PC-9 (cell line): ENCODE measurements at regions not wholly inside any gene's neighbourhood (a gene's known extent, or its start where the extent isn't known, plus 50 kb on each side); places are given as distances from the start of the nearest gene placed in this dataset.

Experiments used
- BruUV-seq: library from RNA; stranded (reverse); fragments of 400-500 nt; replicated peaks from 2 replicates; lab custom pipeline; 2021; lab: Mats Ljungman, UMichigan
- CTCF ChIA-PET: fragments of 300-600 bp; sonication (Branson Sonifier 250); formaldehyde crosslinking; loops from one replicate; lab custom pipeline; 2022; ENCODE audit warnings: antibody characterized with exemption; lab: Charles Lee
- POLR2A ChIA-PET: fragments of 300-600 bp; sonication (Branson Sonifier 250); formaldehyde crosslinking; loops from one replicate; lab custom pipeline; 2022; ENCODE audit warnings: antibody characterized with exemption; ENCODE audit not compliant: unreplicated experiment; lab: Charles Lee
- DNase-seq, 2 experiments: peaks; one replicate each; pipeline versions ENCODE4 v3.0.0 to v3.0.0-alpha.2; 2015 to 2022; ENCODE audit warnings: mixed read lengths in 1 of 2
- H2AFZ ChIP-seq: fragments of 200-600 bp; sonication (generic); 2 replicates; pipeline ENCODE4 v1.8.1; 2017; ENCODE audit warnings: antibody characterized with exemption
- H3F3A ChIP-seq: fragments of 200-600 bp; sonication (generic); 2 replicates; pipeline ENCODE4 v1.8.1; 2017; ENCODE audit warnings: antibody characterized with exemption, mild to moderate bottlenecking, low read depth; ENCODE audit not compliant: insufficient read depth
- H3K27ac ChIP-seq: fragments of 200-600 bp; sonication (generic); 2 replicates; pipeline ENCODE4 v1.6.1; 2016; ENCODE audit warnings: mixed run types
- H3K27me3 ChIP-seq: fragments of 200-600 bp; sonication (generic); 2 replicates; pipeline ENCODE4 v1.6.1; 2016; ENCODE audit warnings: low read depth, mixed run types; ENCODE audit not compliant: insufficient read depth
- H3K36me3 ChIP-seq: fragments of 200-600 bp; sonication (generic); 2 replicates; pipeline ENCODE4 v1.6.1; 2016; ENCODE audit warnings: low read depth, mixed run types
- H3K4me1 ChIP-seq: fragments of 200-600 bp; sonication (generic); replicated peaks from 2 replicates; pipeline ENCODE4 v1.6.1; 2016; ENCODE audit warnings: mixed run types; ENCODE audit not compliant: insufficient read depth
- H3K4me2 ChIP-seq: fragments of 200-600 bp; sonication (generic); 2 replicates; pipeline ENCODE4 v1.6.1; 2017; ENCODE audit warnings: mixed run types
- H3K4me3 ChIP-seq: fragments of 200-600 bp; sonication (generic); 2 replicates; pipeline ENCODE4 v1.6.1; 2016; ENCODE audit warnings: mixed run types
- H3K79me2 ChIP-seq: fragments of 200-600 bp; sonication (generic); 2 replicates; pipeline ENCODE4 v1.6.1; 2017; ENCODE audit warnings: low read depth, mixed run types
- H3K9me2 ChIP-seq: fragments of 200-600 bp; sonication (generic); 2 replicates; pipeline ENCODE4 v1.8.1; 2017; ENCODE audit warnings: mild to moderate bottlenecking; ENCODE audit not compliant: insufficient read depth
- H3K9me3 ChIP-seq: fragments of 200-600 bp; sonication (generic); 2 replicates; pipeline ENCODE4 v1.8.1; 2016; ENCODE audit warnings: low read depth; ENCODE audit not compliant: insufficient read depth
- H4K20me1 ChIP-seq: fragments of 200-600 bp; sonication (generic); 2 replicates; pipeline ENCODE4 v1.8.1; 2017; ENCODE audit not compliant: insufficient read depth
- CTCF ChIP-seq: fragments of 200-600 bp; sonication (generic); conservative IDR thresholded peaks from 2 replicates; pipeline ENCODE4 v1.6.1; 2017; ENCODE audit warnings: mixed run types, antibody characterized with exemption, mild to moderate bottlenecking, moderate library complexity
- EZH2 ChIP-seq: fragments of 200-600 bp; sonication (generic); IDR thresholded peaks from 2 replicates; pipeline ENCODE4 v1.8.0; 2017; ENCODE audit warnings: antibody characterized with exemption, low read depth
- intact Hi-C: fragments of 100-400 bp; cut with micrococcal nuclease; formaldehyde crosslinking; loops from one replicate; pipeline ENCODE4 v1.10.0; 2022; ENCODE audit not compliant: unreplicated experiment

GRCh38 chr1:83641796-83642443 lies 357.0 kb downstream of the TTLL7 start:
- intact Hi-C loops = no loop called here
- no peak overlapping the region for H2AFZ ChIP-seq
- H3K9me3 ChIP-seq = no peaks in the 10 kb centered on the region
- no peak for DNase-seq
- no peaks in the 10 kb centered on the region for H4K20me1 ChIP-seq
- no peak overlapping the region for H3K27ac ChIP-seq
- no peak for TF ChIP-seq CTCF
- no peak for TF ChIP-seq EZH2
- CTCF ChIA-PET = no interaction called here
- no peak overlapping the region for H3K4me3 ChIP-seq
- H3K4me1 ChIP-seq = 0 out of 2 replicates have a peak, but pooled peaks cover 4% of the 10 kb centered on the region
- BruUV-seq = no TSS peak
- POLR2A ChIA-PET = no interaction called here
- no peaks in the 10 kb centered on the region for H3K9me2 ChIP-seq
- H3K27me3 ChIP-seq = no peaks in the 10 kb centered on the region
- no peaks in the 10 kb centered on the region for H3K79me2 ChIP-seq
- no peaks in the 10 kb centered on the region for H3F3A ChIP-seq
- no peaks in the 10 kb centered on the region for H3K36me3 ChIP-seq
- peak overlapping the region; percentile 25 for H3K4me2 ChIP-seq

GRCh38 chr1:83641206-83641658 lies 357.7 kb downstream of the TTLL7 start:
- ChIA-PET POLR2A (no interaction called here), CTCF (no interaction called here)
- DNase-seq = no peak
- BruUV-seq = no TSS peak
- Histone ChIP-seq H3K4me1 (0 out of 2 replicates have a peak, but pooled peaks cover 4% of the 10 kb centered on the region), H3K4me3 (no peak overlapping the region), H3K27me3 (no peaks in the 10 kb centered on the region), H3F3A (no peaks in the 10 kb centered on the region), H3K9me3 (no peaks in the 10 kb centered on the region), H2AFZ (no peak overlapping the region), H3K36me3 (no peaks in the 10 kb centered on the region), H3K9me2 (no peaks in the 10 kb centered on the region), H3K27ac (no peak overlapping the region), H3K79me2 (no peaks in the 10 kb centered on the region), H4K20me1 (no peaks in the 10 kb centered on the region), H3K4me2 (peak overlapping the region; percentile 25)
- intact Hi-C loops = no loop called here
- TF ChIP-seq CTCF = no peak
- TF ChIP-seq EZH2 = no peak

GRCh38 chr1:83639785-83640184 lies 359.1 kb downstream of the TTLL7 start:
- Histone ChIP-seq H3K9me3 (no peaks in the 10 kb centered on the region), H3K4me2 (no peak overlapping the region), H3K9me2 (no peaks in the 10 kb centered on the region), H3K27me3 (no peaks in the 10 kb centered on the region), H3F3A (no peaks in the 10 kb centered on the region), H3K79me2 (no peaks in the 10 kb centered on the region), H3K27ac (no peak overlapping the region), H4K20me1 (no peaks in the 10 kb centered on the region), H3K4me3 (no peak overlapping the region), H3K36me3 (no peaks in the 10 kb centered on the region), H2AFZ (no peak overlapping the region), H3K4me1 (0 out of 2 replicates have a peak, but pooled peaks cover 4% of the 10 kb centered on the region)
- DNase-seq = no peak
- intact Hi-C loops = no loop called here
- no peak for TF ChIP-seq EZH2
- no peak for TF ChIP-seq CTCF
- ChIA-PET CTCF (no interaction called here), POLR2A (no interaction called here)
- BruUV-seq = no TSS peak
